Gastrocnemius medialis (tissue), 4 donors: ENCODE measurements at regions not wholly inside any gene's neighbourhood (a gene's known extent, or its start where the extent isn't known, plus 50 kb on each side); places are given as distances from the start of the nearest gene placed in this dataset.

Source experiments
- CTCF ChIP-seq, 5 experiments: fragments of 450-650 bp in 3 of 5; fragments of 200-600 bp in 2 of 5; sonication (generic) in 2 of 5; IDR thresholded peaks in 4 of 5; conservative IDR thresholded peaks in 1 of 5; 1 replicate in 4 of 5; 2 replicates in 1 of 5; pipeline ENCODE4 v1.5.1; 2016 to 2019; ENCODE audit warnings: antibody characterized with exemption in 5 of 5, mild to moderate bottlenecking in 3 of 5, moderate library complexity in 3 of 5
- POLR2A ChIP-seq, 2 donors: fragments of 450-650 bp; IDR thresholded peaks; one replicate each; pipeline ENCODE4 v1.6.1; 2017; ENCODE audit warnings: antibody characterized with exemption in 2 of 2, mild to moderate bottlenecking in 2 of 2, moderate library complexity in 2 of 2

GRCh38 chr4:23429497-23429896 lies 460.4 kb downstream of the PPARGC1A start:
- TF ChIP-seq POLR2A (IDR thresholded peaks at IDR 0.05): no peak
- TF ChIP-seq CTCF (IDR thresholded peaks at IDR 0.05 in 4 of 5, conservative IDR thresholded peaks at IDR 0.05 in 1 of 5): no peak
